GM19467 (cell line): ENCODE measurements at regions not wholly inside any gene's neighbourhood (a gene's known extent, or its start where the extent isn't known, plus 50 kb on each side); places are given as distances from the start of the nearest gene placed in this dataset.
"Not testable (repeated sequence)": the region's sequence is repeated elsewhere in the genome, so short reads cannot be mapped to it uniquely, and the experiment has no call there.

ENCODE experiments used
- ATAC-seq: cut with Tn5 transposase; IDR thresholded peaks from one replicate; pipeline ENCODE4 v1.9.1; 2021; ENCODE audit warnings: mild to moderate bottlenecking, moderate library complexity; ENCODE audit not compliant: unreplicated experiment

- ATAC-seq, result no peak
Observed at GRCh38 chr22:25482868-25483639, 81.4 kb upstream of the GRK3 start.

- ATAC-seq, result no peak
Observed at GRCh38 chr22:25483931-25484330, 80.5 kb upstream of the GRK3 start.

- ATAC-seq, result no peak
Observed at GRCh38 chr22:25484521-25485315, 79.8 kb upstream of the GRK3 start.

GRCh38 chr22:25485626-25486545 lies 78.6 kb upstream of the GRK3 start:
- no peak for ATAC-seq

GRCh38 chr22:25487508-25487907 lies 77.0 kb upstream of the GRK3 start:
- no peak for ATAC-seq

GRCh38 chr22:25488244-25489020 lies 76.0 kb upstream of the GRK3 start:
- no peak for ATAC-seq

GRCh38 chr22:25489947-25490346 lies 74.5 kb upstream of the GRK3 start:
- no peak for ATAC-seq

- ATAC-seq, result no peak
Observed at GRCh38 chr22:25490896-25491295, 73.6 kb upstream of the GRK3 start.

GRCh38 chr22:25492162-25492561 lies 72.3 kb upstream of the GRK3 start:
- no peak for ATAC-seq

- ATAC-seq, result no peak
Observed at GRCh38 chr22:25492841-25493734, 71.4 kb upstream of the GRK3 start.

- ATAC-seq, result no peak
Observed at GRCh38 chr22:25493794-25494193, 70.7 kb upstream of the GRK3 start.

- no peak for ATAC-seq
Observed at GRCh38 chr22:25494774-25495173, 69.7 kb upstream of the GRK3 start.

GRCh38 chr22:25495285-25495684 lies 69.2 kb upstream of the GRK3 start:
- ATAC-seq, result no peak

- ATAC-seq, result no peak
Observed at GRCh38 chr22:25496396-25497064, 67.9 kb upstream of the GRK3 start.

- no peak for ATAC-seq
Observed at GRCh38 chr22:25497181-25497641, 67.3 kb upstream of the GRK3 start.

- no peak for ATAC-seq
Observed at GRCh38 chr22:25497716-25498115, 66.8 kb upstream of the GRK3 start.

- not testable (repeated sequence) for ATAC-seq
Observed at GRCh38 chr22:25500671-25501070, 63.8 kb upstream of the GRK3 start.

GRCh38 chr22:25504017-25504416 lies 60.5 kb upstream of the GRK3 start:
- not testable (repeated sequence) for ATAC-seq

GRCh38 chr22:25508161-25508560 lies 56.3 kb upstream of the GRK3 start:
- ATAC-seq, result no peak
